ENCODE measurements at regions not wholly inside any gene's neighbourhood (a gene's known extent, or its start where the extent isn't known, plus 50 kb on each side); places are given as distances from the start of the nearest gene placed in this dataset.

GRCh38 chr11:131299598-131300438, 70.6 kb upstream of the NTM start:
- no peak for DNase-seq (ENCODE audit: low read depth in 2 of 2)

GRCh38 chr11:131300439-131300717, 70.0 kb upstream of the NTM start:
- no peak for DNase-seq (ENCODE audit: low read depth in 2 of 2)

DNA sequence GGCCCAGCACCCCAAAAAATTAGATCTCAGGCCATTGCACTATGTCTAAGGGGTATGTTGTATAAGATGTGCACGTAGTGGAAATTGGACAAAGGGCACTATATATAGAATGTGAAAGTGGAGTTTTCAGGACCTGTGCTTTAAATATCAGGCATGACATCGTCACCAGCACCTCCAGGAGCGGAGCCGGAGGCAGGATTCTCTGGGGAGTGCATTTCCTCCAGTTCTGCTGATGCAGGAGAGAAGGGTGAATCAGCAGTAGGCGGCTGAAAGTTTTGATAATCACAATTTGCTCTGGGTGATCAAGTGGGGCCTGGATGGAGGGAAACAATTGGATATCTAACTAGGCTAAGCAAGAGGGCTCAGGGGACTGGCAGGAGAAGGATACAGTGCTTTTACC, 69.1 kb upstream of the NTM start:
- DNase-seq (ENCODE audit: low read depth in 2 of 2) = no peak

DNA sequence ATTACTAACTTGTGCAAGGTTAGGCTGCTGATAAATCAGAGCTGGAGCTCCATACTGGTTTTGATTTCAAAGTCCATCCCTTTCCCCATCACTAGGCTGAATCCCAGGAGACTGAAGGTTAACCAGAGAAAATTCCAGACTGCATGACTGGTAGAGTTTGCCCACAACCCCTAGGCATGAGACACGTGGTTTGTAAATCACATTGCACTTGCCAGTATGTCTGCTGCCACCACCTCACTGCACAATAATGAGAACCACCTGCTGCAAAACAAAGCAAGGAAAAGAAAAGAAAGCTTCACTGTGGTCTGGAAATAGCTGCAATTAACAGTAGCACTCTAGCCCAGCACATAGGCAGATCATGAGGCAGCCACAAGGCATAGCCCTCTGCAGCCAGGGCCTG, 67.6 kb upstream of the NTM start:
- no peak for DNase-seq (ENCODE audit: low read depth in 2 of 2)

GRCh38 chr11:131303611-131304119, 66.8 kb upstream of the NTM start:
- no peak for DNase-seq (ENCODE audit: low read depth in 2 of 2)

- no peak for DNase-seq (ENCODE audit: low read depth in 2 of 2)
Observed at GRCh38 chr11:131305005-131305404, 65.4 kb upstream of the NTM start.

- DNase-seq (ENCODE audit: low read depth in 2 of 2) = no peak
Observed at GRCh38 chr11:131307506-131307905, 62.9 kb upstream of the NTM start.

- DNase-seq (ENCODE audit: low read depth in 2 of 2) = no peak
Observed at GRCh38 chr11:131309776-131310175, 60.6 kb upstream of the NTM start.

- no peak for DNase-seq (ENCODE audit: low read depth in 2 of 2)
Observed at GRCh38 chr11:131311776-131312514, 58.5 kb upstream of the NTM start.
